Activated CD4-positive, alpha-beta memory T cell treated with anti-CD3 and anti-CD28 coated beads, Interleukin-2, amount 10 ng/mL, durations not matched to agents 7 days and 5 days (primary cell): ENCODE measurements at regions not wholly inside any gene's neighbourhood (a gene's known extent, or its start where the extent isn't known, plus 50 kb on each side); places are given as distances from the start of the nearest gene placed in this dataset.

Experiments used
- CTCF ChIA-PET: fragments of 350-600 bp; sonication (Branson Sonifier 250); formaldehyde crosslinking; loops from one replicate; lab custom pipeline; 2021; ENCODE audit warnings: antibody characterized with exemption, inconsistent platforms; lab: Charles Lee
- POLR2A ChIA-PET: fragments of 350-600 bp; sonication (Branson Sonifier 250); formaldehyde crosslinking; loops from one replicate; lab custom pipeline; 2021; ENCODE audit warnings: antibody characterized with exemption; lab: Charles Lee
- DNase-seq: peaks from one replicate; pipeline ENCODE4 v3.0.0-alpha.2; 2020
- H3K27ac Mint-ChIP-seq: one replicate; pipeline ENCODE4 v1.8.0; 2021; ENCODE audit warnings: mild to moderate bottlenecking, mixed read lengths
- H3K27me3 Mint-ChIP-seq: one replicate; pipeline ENCODE4 v1.8.0; 2021; ENCODE audit warnings: mixed read lengths
- H3K36me3 Mint-ChIP-seq: one replicate; pipeline ENCODE4 v1.8.0; 2021; ENCODE audit warnings: low read depth, mixed read lengths
- H3K4me1 Mint-ChIP-seq: one replicate; pipeline ENCODE4 v1.8.0; 2021; ENCODE audit warnings: mixed read lengths
- H3K4me3 Mint-ChIP-seq: one replicate; pipeline ENCODE4 v1.8.0; 2021; ENCODE audit warnings: mild to moderate bottlenecking, mixed read lengths
- H3K9me3 Mint-ChIP-seq: one replicate; pipeline ENCODE4 v1.8.0; 2021; ENCODE audit warnings: mixed read lengths

- Mint-ChIP-seq H3K27ac (no peak overlapping the region), H3K27me3 (no peaks in the 10 kb centered on the region), H3K36me3 (no peaks in the 10 kb centered on the region), H3K4me1 (no peaks in the 10 kb centered on the region), H3K9me3 (peaks cover 24% of the 10 kb centered on the region), H3K4me3 (no peak overlapping the region)
- POLR2A ChIA-PET: no interaction called here
- CTCF ChIA-PET: no interaction called here
- no peak for DNase-seq
Measured at GRCh38 chr12:17763366-17763765, 326.6 kb downstream of the RERGL start.

GRCh38 chr12:17759982-17760381, 330.0 kb downstream of the RERGL start:
- no peaks in the 10 kb centered on the region for H3K36me3 Mint-ChIP-seq
- ChIA-PET CTCF (no interaction called here), POLR2A (no interaction called here)
- no peaks in the 10 kb centered on the region for H3K4me1 Mint-ChIP-seq
- H3K27me3 Mint-ChIP-seq: no peaks in the 10 kb centered on the region
- peaks cover 25% of the 10 kb centered on the region for H3K9me3 Mint-ChIP-seq
- DNase-seq: no peak
- no peak overlapping the region for H3K27ac Mint-ChIP-seq
- H3K4me3 Mint-ChIP-seq: no peak overlapping the region
